H1 (cell line): ENCODE measurements at regions not wholly inside any gene's neighbourhood (a gene's known extent, or its start where the extent isn't known, plus 50 kb on each side); places are given as distances from the start of the nearest gene placed in this dataset.

Source experiments
- CTCF ChIA-PET: fragments of 300-600 bp; sonication (Branson Sonifier 250); formaldehyde crosslinking; loops from one replicate; lab custom pipeline; 2021; ENCODE audit not compliant: partially characterized antibody; lab: Charles Lee
- POLR2A ChIA-PET: fragments of 300-600 bp; sonication (Branson Sonifier 250); formaldehyde crosslinking; loops from one replicate; lab custom pipeline; 2021; ENCODE audit warnings: inconsistent platforms; ENCODE audit not compliant: partially characterized antibody; lab: Charles Lee
- DNase-seq, 2 experiments: peaks; one replicate each; pipeline versions ENCODE4 v3.0.0 to v3.0.0-alpha.2; 2010 to 2022; ENCODE audit warnings: low spot score in 2 of 2, low read depth in 1 of 2, mixed read lengths in 1 of 2
- FAIRE-seq: peaks from 2 replicates; lab custom pipeline; 2011; peaks lifted over from hg19 to GRCh38; lab: Jason Lieb, UNC
- H2AFZ ChIP-seq: 2 replicates; pipeline ENCODE4 v1.8.1; 2012; ENCODE audit warnings: low read length, inconsistent platforms
- H2AK5ac ChIP-seq: 2 replicates; pipeline ENCODE4 v1.6.1; 2013; ENCODE audit warnings: low read depth, low read length
- H2BK120ac ChIP-seq: replicated peaks from 2 replicates; pipeline ENCODE3; 2013; ENCODE audit warnings: low read depth, low read length, inconsistent platforms
- H2BK12ac ChIP-seq: 2 replicates; pipeline ENCODE4 v1.6.1; 2013; ENCODE audit warnings: low read depth, low read length
- H2BK15ac ChIP-seq: 2 replicates; pipeline ENCODE4 v1.6.1; 2013; ENCODE audit warnings: low read length
- H2BK20ac ChIP-seq: 2 replicates; pipeline ENCODE4 v1.6.1; 2013; ENCODE audit warnings: low read length
- H2BK5ac ChIP-seq: 2 replicates; pipeline ENCODE4 v1.6.1; 2013; ENCODE audit warnings: low read depth, low read length
- H3K14ac ChIP-seq: 2 replicates; pipeline ENCODE4 v1.6.1; 2013; ENCODE audit warnings: inconsistent platforms; ENCODE audit not compliant: insufficient read length
- H3K18ac ChIP-seq: 2 replicates; pipeline ENCODE4 v1.6.1; 2013; ENCODE audit warnings: low read length; ENCODE audit errors: extremely low read depth
- H3K23ac ChIP-seq: 2 replicates; pipeline ENCODE4 v1.6.1; 2013; ENCODE audit warnings: inconsistent platforms; ENCODE audit not compliant: insufficient read length
- H3K23me2 ChIP-seq: 2 replicates; pipeline ENCODE4 v1.6.1; 2013; ENCODE audit warnings: low read depth, low read length
- H3K27ac ChIP-seq: 2 replicates; pipeline ENCODE4 v1.6.1; 2011; ENCODE audit warnings: low read depth, low read length, inconsistent platforms
- H3K27me3 ChIP-seq, 4 experiments: replicated peaks in 1 of 4; 1 replicate in 1 of 4; 2 replicates in 3 of 4; pipeline versions ENCODE4 v1.6.1 to v1.8.1; 2011 to 2013; ENCODE audit warnings: low read length in 3 of 4, mild to moderate bottlenecking in 3 of 4, inconsistent platforms in 2 of 4, mixed read lengths in 2 of 4, moderate library complexity in 1 of 4; ENCODE audit not compliant: control insufficient read depth in 3 of 4, insufficient read depth in 3 of 4; ENCODE audit errors: extremely low read depth in 1 of 4
- H3K36me3 ChIP-seq, 4 experiments: 2 replicates each; pipeline versions ENCODE4 v1.6.1 to v1.8.1; 2011 to 2013; ENCODE audit warnings: mild to moderate bottlenecking in 4 of 4, low read length in 3 of 4, moderate library complexity in 2 of 4, control low read depth in 1 of 4, inconsistent platforms in 1 of 4; ENCODE audit not compliant: insufficient read depth in 4 of 4, control insufficient read depth in 2 of 4
- H3K4ac ChIP-seq: replicated peaks from 2 replicates; pipeline ENCODE3; 2013; ENCODE audit warnings: low read length, low read depth, mixed read lengths, inconsistent platforms; ENCODE audit not compliant: insufficient read length
- H3K4me1 ChIP-seq, 4 experiments: replicated peaks in 1 of 4; 1 replicate in 1 of 4; 2 replicates in 3 of 4; pipeline versions ENCODE4 v1.6.1 to v1.8.1; 2011 to 2013; ENCODE audit warnings: low read length in 3 of 4, inconsistent platforms in 2 of 4, mixed read lengths in 1 of 4; ENCODE audit not compliant: insufficient read depth in 4 of 4, control insufficient read depth in 3 of 4
- H3K4me2 ChIP-seq, 2 experiments: 2 replicates each; pipeline versions ENCODE4 v1.6.1 to v1.8.1; 2011 to 2013; ENCODE audit warnings: low read depth in 2 of 2, low read length in 2 of 2, control low read depth in 1 of 2, inconsistent platforms in 1 of 2, mild to moderate bottlenecking in 1 of 2; ENCODE audit not compliant: insufficient read depth in 1 of 2
- H3K4me3 ChIP-seq, 4 experiments: fragments of 200-600, 300-600 bp in 1 of 4; sonication (generic), shearing (Covaris generic), sonication (Bioruptor Twin) in 1 of 4; 2 replicates each; pipeline versions ENCODE4 v1.5.1 to v1.8.1; 2011 to 2016; ENCODE audit warnings: low read length in 4 of 4, low read depth in 3 of 4, control low read depth in 2 of 4, inconsistent platforms in 2 of 4, mild to moderate bottlenecking in 2 of 4, mixed read lengths in 1 of 4, moderate library complexity in 1 of 4; ENCODE audit not compliant: insufficient read depth in 2 of 4; ENCODE audit errors: extremely low read depth in 1 of 4
- H3K56ac ChIP-seq: replicated peaks from 2 replicates; pipeline ENCODE3; 2013; ENCODE audit warnings: low read depth, mild to moderate bottlenecking, mixed read lengths, low read length, inconsistent platforms; ENCODE audit not compliant: insufficient read length
- H3K79me1 ChIP-seq: 2 replicates; pipeline ENCODE4 v1.6.1; 2013; ENCODE audit warnings: low read depth, low read length, control low read depth
- H3K79me2 ChIP-seq, 2 experiments: 2 replicates each; pipeline versions ENCODE4 v1.6.1 to v1.8.1; 2012 to 2013; ENCODE audit warnings: low read length in 2 of 2, mild to moderate bottlenecking in 2 of 2, inconsistent platforms in 1 of 2; ENCODE audit not compliant: insufficient read depth in 2 of 2, control insufficient read depth in 1 of 2
- H3K9ac ChIP-seq, 4 experiments: replicated peaks in 1 of 4; 1 replicate in 1 of 4; 2 replicates in 3 of 4; pipeline versions ENCODE4 v1.6.1 to v1.8.1; 2011 to 2013; ENCODE audit warnings: low read depth in 3 of 4, low read length in 3 of 4, control low read depth in 2 of 4, mild to moderate bottlenecking in 2 of 4, moderate library complexity in 2 of 4, inconsistent platforms in 1 of 4; ENCODE audit errors: extremely low read depth in 1 of 4
- H3K9me3 ChIP-seq, 2 experiments: 2 replicates each; pipeline versions ENCODE4 v1.6.1 to v1.8.1; 2012 to 2013; ENCODE audit warnings: mild to moderate bottlenecking in 2 of 2, moderate library complexity in 2 of 2, control low read depth in 1 of 2, inconsistent platforms in 1 of 2, low read depth in 1 of 2, low read length in 1 of 2, mixed read lengths in 1 of 2; ENCODE audit not compliant: insufficient read depth in 2 of 2
- H4K20me1 ChIP-seq, 2 experiments: replicated peaks in 1 of 2; 2 replicates each; pipeline versions ENCODE3 to v1.8.1; 2011 to 2013; ENCODE audit warnings: inconsistent platforms in 2 of 2, low read length in 2 of 2, mild to moderate bottlenecking in 1 of 2; ENCODE audit not compliant: insufficient read depth in 2 of 2, control insufficient read depth in 1 of 2
- H4K5ac ChIP-seq: 2 replicates; pipeline ENCODE4 v1.6.1; 2013; ENCODE audit warnings: low read length, low read depth, mixed read lengths, inconsistent platforms; ENCODE audit not compliant: insufficient read length
- H4K8ac ChIP-seq: 2 replicates; pipeline ENCODE4 v1.8.0; 2013; ENCODE audit warnings: mild to moderate bottlenecking, moderate library complexity, low read length, inconsistent platforms; ENCODE audit not compliant: insufficient read depth; ENCODE audit errors: extremely low read depth
- H4K91ac ChIP-seq: replicated peaks from 2 replicates; pipeline ENCODE3; 2013; ENCODE audit warnings: low read length, mixed read lengths, inconsistent platforms; ENCODE audit not compliant: insufficient read length
- ASH2L ChIP-seq: fragments of 200-600, 300-600 bp; sonication (generic); IDR thresholded peaks from one replicate; pipeline ENCODE4 v1.7.1; 2017; ENCODE audit warnings: low read length
- BACH1 ChIP-seq: IDR thresholded peaks from 2 replicates; pipeline ENCODE4 v1.6.1; 2012; ENCODE audit warnings: low read length, improper control_type of control experiment
- CBX8 ChIP-seq: fragments of 300-800, 300-1000 bp; sonication (generic); IDR thresholded peaks from 2 replicates; pipeline ENCODE4 v1.7.1; 2016; ENCODE audit warnings: low read depth, low read length, borderline replicate concordance
- CHD1 ChIP-seq: IDR thresholded peaks from 2 replicates; pipeline ENCODE4 v1.6.1; 2012; ENCODE audit warnings: low read depth, low read length, improper control_type of control experiment
- EGR1 ChIP-seq: IDR thresholded peaks from 2 replicates; pipeline ENCODE4 v1.6.1; 2011; ENCODE audit warnings: low read depth, low read length, borderline replicate concordance
- EZH2 ChIP-seq: fragments of 200-600 bp; sonication (generic); IDR thresholded peaks from 2 replicates; pipeline ENCODE4 v1.7.1; 2012; ENCODE audit warnings: low read depth, mild to moderate bottlenecking, moderate library complexity, low read length, inconsistent platforms; ENCODE audit not compliant: severe bottlenecking
- FOSL1 ChIP-seq: IDR thresholded peaks from 2 replicates; pipeline ENCODE4 v1.6.1; 2011; ENCODE audit warnings: mild to moderate bottlenecking, low read depth, low read length, moderate library complexity; ENCODE audit not compliant: insufficient read depth
- GABPA ChIP-seq: IDR thresholded peaks from 2 replicates; pipeline ENCODE4 v1.6.1; 2011; ENCODE audit warnings: mild to moderate bottlenecking, low read length, moderate library complexity, borderline replicate concordance; ENCODE audit not compliant: insufficient read depth
- HDAC2 ChIP-seq, 2 experiments: fragments of 300-600 bp in 1 of 2; sonication (generic) in 1 of 2; IDR thresholded peaks; 2 replicates each; pipeline ENCODE4 v1.6.1; 2011 to 2012; ENCODE audit warnings: low read depth in 2 of 2, low read length in 2 of 2, mild to moderate bottlenecking in 2 of 2, moderate library complexity in 2 of 2, borderline replicate concordance in 1 of 2, inconsistent platforms in 1 of 2
- POLR2A ChIP-seq, 2 experiments: IDR thresholded peaks; 1 replicate in 1 of 2; 2 replicates in 1 of 2; pipeline ENCODE4 v1.6.1; 2011; ENCODE audit warnings: low read depth in 2 of 2, low read length in 2 of 2, mild to moderate bottlenecking in 2 of 2; ENCODE audit errors: control extremely low read depth in 1 of 2
- POLR2AphosphoS5 ChIP-seq: IDR thresholded peaks from 2 replicates; pipeline ENCODE4 v1.6.1; 2011; ENCODE audit warnings: low read depth, low read length
- RAD21 ChIP-seq, 2 experiments: IDR thresholded peaks in 1 of 2; conservative IDR thresholded peaks in 1 of 2; 2 replicates each; pipeline ENCODE4 v1.6.1; 2011; ENCODE audit warnings: low read depth in 2 of 2, low read length in 2 of 2, improper control_type of control experiment in 1 of 2, inconsistent platforms in 1 of 2, mild to moderate bottlenecking in 1 of 2, moderate library complexity in 1 of 2
- SIN3A ChIP-seq, 2 experiments: IDR thresholded peaks in 1 of 2; conservative IDR thresholded peaks in 1 of 2; 2 replicates each; pipeline ENCODE4 v1.6.1; 2011 to 2012; ENCODE audit warnings: low read length in 2 of 2, improper control_type of control experiment in 1 of 2, low read depth in 1 of 2, mild to moderate bottlenecking in 1 of 2
- SP1 ChIP-seq: IDR thresholded peaks from 2 replicates; pipeline ENCODE4 v1.6.1; 2011; ENCODE audit warnings: low read depth, low read length
- WGBS, 2 experiments: shearing (Covaris generic) in 1 of 2; methylation state at CpG; one replicate each; pipeline versions ENCODE4 v1.1.6 to v1.1.7; 2013 to 2015; ENCODE audit warnings: low lambda C conversion rate in 2 of 2, mixed read lengths in 2 of 2, inconsistent platforms in 1 of 2, low coverage in 1 of 2, missing lambda C conversion rate in 1 of 2; ENCODE audit not compliant: insufficient replicate concordance in 2 of 2, insufficient coverage in 1 of 2, insufficient read length in 1 of 2; ENCODE audit errors: extremely low coverage in 1 of 2, missing lambda C conversion rate in 1 of 2; 5-methylcytosine and 5-hydroxymethylcytosine counted together
- TF ChIP-seq, protein P1 (sequence below): IDR thresholded peaks from 2 replicates; pipeline ENCODE4 v1.6.1; 2012; ENCODE audit warnings: inconsistent platforms

DNA sequence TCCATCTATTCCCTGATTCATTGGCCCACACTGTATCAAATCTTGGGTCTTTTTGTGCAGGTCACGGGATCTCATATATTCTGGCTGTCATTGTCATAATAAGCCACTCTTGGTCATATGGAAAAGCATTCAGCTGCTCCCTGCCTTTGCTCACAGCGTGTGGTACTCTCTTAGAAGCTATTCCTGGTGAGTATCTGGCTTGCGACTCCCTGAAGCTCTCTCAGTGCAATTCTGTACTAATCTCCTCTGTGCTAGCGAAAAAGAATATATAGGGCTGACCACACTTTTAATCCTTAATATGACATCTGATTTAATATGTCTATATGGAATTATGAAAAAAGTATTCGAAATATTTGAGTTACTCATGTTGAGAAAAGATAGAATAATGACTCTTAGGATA lies 440.8 kb upstream of the GBE1 start:
- H3K23me2 ChIP-seq = no peaks in the 10 kb centered on the region
- ChIA-PET POLR2A (no interaction called here), CTCF (no interaction called here)
- no peak overlapping the region for H3K9ac ChIP-seq
- H2BK5ac ChIP-seq = no peak overlapping the region
- H3K56ac ChIP-seq = no peak overlapping the region
- H2BK15ac ChIP-seq = no peak overlapping the region
- no peaks in the 10 kb centered on the region for H3K79me1 ChIP-seq
- WGBS, 2 experiments = 87 to 100% methylated on average over 1 to 5 of the region's 5 CpGs
- H3K27me3 ChIP-seq = no peaks in the 10 kb centered on the region
- no peak overlapping the region for H2AFZ ChIP-seq
- no peak overlapping the region for H3K4ac ChIP-seq
- no peak overlapping the region for H3K14ac ChIP-seq
- H4K20me1 ChIP-seq = no peaks in the 10 kb centered on the region
- no peak overlapping the region for H4K91ac ChIP-seq
- TF ChIP-seq POLR2A (IDR thresholded peaks at IDR 0.05; ENCODE audit: control extremely low read depth in 1 of 2, low read depth in 2 of 2, low read length in 2 of 2) (no peak), EGR1 (no peak), FOSL1 (no peak), BACH1 (no peak), CBX8 (no peak), SIN3A (conservative IDR thresholded peaks at IDR 0.05 in 1 of 2, IDR thresholded peaks at IDR 0.05 in 1 of 2; ENCODE audit: low read depth in 1 of 2, low read length in 2 of 2) (no peak), POLR2AphosphoS5 (no peak), GABPA (no peak), HDAC2 (IDR thresholded peaks at IDR 0.05; ENCODE audit: borderline replicate concordance in 1 of 2, low read depth in 2 of 2, low read length in 2 of 2) (no peak), CHD1 (no peak), SP1 (no peak), EZH2 (no peak), ASH2L (no peak), RAD21 (IDR thresholded peaks at IDR 0.05 in 1 of 2, conservative IDR thresholded peaks at IDR 0.05 in 1 of 2; ENCODE audit: low read depth in 2 of 2, low read length in 2 of 2) (no peak)
- TF ChIP-seq, protein P1, sequence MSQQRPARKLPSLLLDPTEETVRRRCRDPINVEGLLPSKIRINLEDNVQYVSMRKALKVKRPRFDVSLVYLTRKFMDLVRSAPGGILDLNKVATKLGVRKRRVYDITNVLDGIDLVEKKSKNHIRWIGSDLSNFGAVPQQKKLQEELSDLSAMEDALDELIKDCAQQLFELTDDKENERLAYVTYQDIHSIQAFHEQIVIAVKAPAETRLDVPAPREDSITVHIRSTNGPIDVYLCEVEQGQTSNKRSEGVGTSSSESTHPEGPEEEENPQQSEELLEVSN = no peak
- no peaks in the 10 kb centered on the region for H3K4me1 ChIP-seq
- H3K36me3 ChIP-seq = no peaks in the 10 kb centered on the region
- H3K4me3 ChIP-seq = no peak overlapping the region
- no peaks in the 10 kb centered on the region for H3K9me3 ChIP-seq
- H2AK5ac ChIP-seq = no peak overlapping the region
- H2BK120ac ChIP-seq = no peak overlapping the region
- no peaks in the 10 kb centered on the region for H3K79me2 ChIP-seq
- no peak overlapping the region for H3K4me2 ChIP-seq
- H2BK20ac ChIP-seq = no peak overlapping the region
- no peak overlapping the region for H2BK12ac ChIP-seq
- no peak overlapping the region for H3K23ac ChIP-seq
- no peak for DNase-seq
- H4K5ac ChIP-seq = no peak overlapping the region
- H3K18ac ChIP-seq = no peak overlapping the region
- H4K8ac ChIP-seq = no peak overlapping the region
- no peak overlapping the region for H3K27ac ChIP-seq
- no peak for FAIRE-seq
